K562 (cell line): ENCODE measurements at regions not wholly inside any gene's neighbourhood (a gene's known extent, or its start where the extent isn't known, plus 50 kb on each side); places are given as distances from the start of the nearest gene placed in this dataset.

Source experiments
- ATAC-seq: fragments of 200-7000 bp; cut with Tn5 transposase; 3 replicates; pipeline ENCODE4 v1.9.1; 2020; ENCODE audit warnings: moderate library complexity
- BruUV-seq: library from RNA; stranded (reverse); fragments of 400-500 nt; replicated peaks from 2 replicates; lab custom pipeline; 2021; lab: Mats Ljungman, UMichigan
- CTCF ChIA-PET: fragments of 300-600 bp; formaldehyde crosslinking; extraction: SDS; loops from one replicate; lab custom pipeline; 2021; ENCODE audit warnings: low intra/inter-chr PET ratio; lab: Yijun Ruan, JAX
- POLR2A ChIA-PET: fragments of 300-600, 350-650 bp; sonication (Branson Sonifier 250); formaldehyde crosslinking; extraction: SDS; loops from one replicate; lab custom pipeline; 2021; ENCODE audit warnings: antibody characterized with exemption, inconsistent platforms; lab: Yijun Ruan, JAX
- DNase-seq, 4 experiments: peaks; one replicate each; pipeline versions ENCODE4 v3.0.0 to v3.0.0-alpha.2; 2011 to 2018; ENCODE audit warnings: low spot score in 3 of 4, mixed read lengths in 3 of 4; ENCODE audit errors: extremely low read depth in 1 of 4
- FAIRE-seq: peaks from 2 replicates; lab custom pipeline; 2011; peaks lifted over from hg19 to GRCh38; lab: Jason Lieb, UNC
- H2AFZ ChIP-seq: 2 replicates; pipeline ENCODE4 v1.6.0; 2011; ENCODE audit warnings: low read depth, low read length, control low read depth, inconsistent platforms
- H3K27ac ChIP-seq: fragments of 200-600 bp; 3 replicates; pipeline ENCODE4 v1.8.0; 2011; ENCODE audit warnings: low read depth, mild to moderate bottlenecking, control low read depth, inconsistent platforms, low read length, moderate library complexity, mixed read lengths; ENCODE audit errors: extremely low read depth
- H3K27me3 ChIP-seq, 2 experiments: fragments of 300-600 bp in 1 of 2; 2 replicates in 1 of 2; 3 replicates in 1 of 2; pipeline versions ENCODE4 v1.6.0 to v1.8.0; 2011; ENCODE audit warnings: inconsistent platforms in 2 of 2, low read length in 2 of 2, mild to moderate bottlenecking in 1 of 2, mixed read lengths in 1 of 2, moderate library complexity in 1 of 2; ENCODE audit not compliant: control insufficient read depth in 2 of 2, insufficient read depth in 2 of 2
- H3K36me3 ChIP-seq: fragments of 300-600 bp; 3 replicates; pipeline ENCODE4 v1.8.0; 2011; ENCODE audit warnings: mild to moderate bottlenecking, low read length, inconsistent platforms; ENCODE audit not compliant: control insufficient read depth, insufficient read depth
- H3K4me1 ChIP-seq, 2 experiments: fragments of 200-600 bp in 1 of 2; replicated peaks in 1 of 2; 2 replicates in 1 of 2; 3 replicates in 1 of 2; pipeline versions ENCODE4 v1.5.1 to v1.8.0; 2011; ENCODE audit warnings: inconsistent platforms in 2 of 2, low read length in 2 of 2, mild to moderate bottlenecking in 1 of 2, mixed read lengths in 1 of 2, moderate library complexity in 1 of 2; ENCODE audit not compliant: control insufficient read depth in 2 of 2, insufficient read depth in 2 of 2
- H3K4me2 ChIP-seq: 2 replicates; pipeline ENCODE4 v1.6.1; 2011; ENCODE audit warnings: low read length, control low read depth, inconsistent platforms, mixed read lengths; ENCODE audit not compliant: insufficient read depth
- H3K4me3 ChIP-seq: fragments of 200-600 bp; sonication (generic), shearing (Covaris generic); 2 replicates; pipeline ENCODE4 v1.5.1; 2016; ENCODE audit warnings: control low read depth, inconsistent platforms
- H3K79me2 ChIP-seq: fragments of 200-600 bp; 3 replicates; pipeline ENCODE4 v1.8.0; 2011; ENCODE audit warnings: low read length, inconsistent platforms; ENCODE audit not compliant: control insufficient read depth, insufficient read depth
- H3K9ac ChIP-seq, 2 experiments: 2 replicates each; pipeline versions ENCODE4 v1.6.0 to v1.6.1; 2011; ENCODE audit warnings: low read depth in 2 of 2, low read length in 2 of 2, control low read depth in 1 of 2, inconsistent platforms in 1 of 2, mild to moderate bottlenecking in 1 of 2, mixed read lengths in 1 of 2; ENCODE audit not compliant: insufficient read depth in 1 of 2
- H3K9me1 ChIP-seq: one replicate; pipeline ENCODE4 v1.6.0; 2011; ENCODE audit warnings: inconsistent platforms, mild to moderate bottlenecking, low read length, moderate library complexity; ENCODE audit not compliant: control insufficient read depth, insufficient read depth
- H3K9me3 ChIP-seq: replicated peaks from 2 replicates; pipeline ENCODE4 v1.5.1; 2011; ENCODE audit warnings: low read depth, low read length, inconsistent platforms; ENCODE audit not compliant: control insufficient read depth, insufficient read depth
- H4K20me1 ChIP-seq: replicated peaks from 2 replicates; pipeline ENCODE4 v1.6.1; 2011; ENCODE audit warnings: low read length, inconsistent platforms, mixed read lengths; ENCODE audit not compliant: control insufficient read depth, insufficient read depth
- KAT8 ChIP-seq: fragments of 450-650 bp; IDR thresholded peaks from 2 replicates; pipeline ENCODE4 v1.6.1; 2016; ENCODE audit warnings: low read depth, mild to moderate bottlenecking
- THRAP3 ChIP-seq: fragments of 450-650 bp; IDR thresholded peaks from 2 replicates; pipeline ENCODE4 v1.6.1; 2016; ENCODE audit warnings: mild to moderate bottlenecking, inconsistent platforms, borderline replicate concordance
- ZNF445 ChIP-seq: fragments of 250-450 bp; sonication (Bioruptor Pico); IDR thresholded peaks from 2 replicates; pipeline ENCODE4 v1.4.0; 2020; ENCODE audit warnings: low read depth, mild to moderate bottlenecking, moderate library complexity
- WGBS: fragments of 100-300 bp; shearing (Covaris generic); methylation state at CpG from one replicate; pipeline ENCODE4 v1.1.6; 2016; ENCODE audit warnings: low coverage, mixed read lengths; ENCODE audit not compliant: insufficient coverage; ENCODE audit errors: missing lambda C conversion rate; 5-methylcytosine and 5-hydroxymethylcytosine counted together
- in situ Hi-C: fragments of 300-500 bp; cut with MboI; formaldehyde crosslinking; loops from 4 replicates; pipeline ENCODE4 v1.15.0; 2018; ENCODE audit warnings: inconsistent platforms, mixed read lengths
- intact Hi-C: fragments of 100-400 bp; cut with micrococcal nuclease; formaldehyde crosslinking; loops from 2 replicates; pipeline ENCODE4 v1.14.2; 2022
- TF ChIP-seq, protein P1 (sequence below): fragments of 250-450 bp; sonication (Bioruptor Pico); IDR thresholded peaks from 2 replicates; pipeline ENCODE4 v1.4.0; 2020

DNA sequence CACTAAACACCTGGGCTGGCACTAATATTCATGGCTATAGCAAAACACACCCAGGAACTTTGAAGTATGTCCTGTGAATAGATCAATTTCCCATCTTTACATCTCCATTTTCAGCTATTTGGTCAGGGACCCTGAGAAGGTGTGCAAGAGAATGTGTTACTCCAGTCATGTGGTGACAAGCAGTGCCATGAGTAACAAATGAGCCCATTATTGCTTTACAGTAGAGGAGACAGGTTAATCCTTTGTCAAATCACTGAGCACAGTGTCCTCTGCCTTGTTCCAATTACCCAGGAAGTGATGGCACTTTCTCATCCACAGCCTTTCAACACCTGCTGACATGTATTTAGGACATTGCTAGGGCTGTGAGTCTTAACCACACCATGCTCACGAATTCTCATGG, 664.8 kb upstream of the API5 start:
- TF ChIP-seq KAT8 (no peak), THRAP3 (no peak), ZNF445 (CRISPR knock-in tag) (no peak)
- TF ChIP-seq, protein P1, sequence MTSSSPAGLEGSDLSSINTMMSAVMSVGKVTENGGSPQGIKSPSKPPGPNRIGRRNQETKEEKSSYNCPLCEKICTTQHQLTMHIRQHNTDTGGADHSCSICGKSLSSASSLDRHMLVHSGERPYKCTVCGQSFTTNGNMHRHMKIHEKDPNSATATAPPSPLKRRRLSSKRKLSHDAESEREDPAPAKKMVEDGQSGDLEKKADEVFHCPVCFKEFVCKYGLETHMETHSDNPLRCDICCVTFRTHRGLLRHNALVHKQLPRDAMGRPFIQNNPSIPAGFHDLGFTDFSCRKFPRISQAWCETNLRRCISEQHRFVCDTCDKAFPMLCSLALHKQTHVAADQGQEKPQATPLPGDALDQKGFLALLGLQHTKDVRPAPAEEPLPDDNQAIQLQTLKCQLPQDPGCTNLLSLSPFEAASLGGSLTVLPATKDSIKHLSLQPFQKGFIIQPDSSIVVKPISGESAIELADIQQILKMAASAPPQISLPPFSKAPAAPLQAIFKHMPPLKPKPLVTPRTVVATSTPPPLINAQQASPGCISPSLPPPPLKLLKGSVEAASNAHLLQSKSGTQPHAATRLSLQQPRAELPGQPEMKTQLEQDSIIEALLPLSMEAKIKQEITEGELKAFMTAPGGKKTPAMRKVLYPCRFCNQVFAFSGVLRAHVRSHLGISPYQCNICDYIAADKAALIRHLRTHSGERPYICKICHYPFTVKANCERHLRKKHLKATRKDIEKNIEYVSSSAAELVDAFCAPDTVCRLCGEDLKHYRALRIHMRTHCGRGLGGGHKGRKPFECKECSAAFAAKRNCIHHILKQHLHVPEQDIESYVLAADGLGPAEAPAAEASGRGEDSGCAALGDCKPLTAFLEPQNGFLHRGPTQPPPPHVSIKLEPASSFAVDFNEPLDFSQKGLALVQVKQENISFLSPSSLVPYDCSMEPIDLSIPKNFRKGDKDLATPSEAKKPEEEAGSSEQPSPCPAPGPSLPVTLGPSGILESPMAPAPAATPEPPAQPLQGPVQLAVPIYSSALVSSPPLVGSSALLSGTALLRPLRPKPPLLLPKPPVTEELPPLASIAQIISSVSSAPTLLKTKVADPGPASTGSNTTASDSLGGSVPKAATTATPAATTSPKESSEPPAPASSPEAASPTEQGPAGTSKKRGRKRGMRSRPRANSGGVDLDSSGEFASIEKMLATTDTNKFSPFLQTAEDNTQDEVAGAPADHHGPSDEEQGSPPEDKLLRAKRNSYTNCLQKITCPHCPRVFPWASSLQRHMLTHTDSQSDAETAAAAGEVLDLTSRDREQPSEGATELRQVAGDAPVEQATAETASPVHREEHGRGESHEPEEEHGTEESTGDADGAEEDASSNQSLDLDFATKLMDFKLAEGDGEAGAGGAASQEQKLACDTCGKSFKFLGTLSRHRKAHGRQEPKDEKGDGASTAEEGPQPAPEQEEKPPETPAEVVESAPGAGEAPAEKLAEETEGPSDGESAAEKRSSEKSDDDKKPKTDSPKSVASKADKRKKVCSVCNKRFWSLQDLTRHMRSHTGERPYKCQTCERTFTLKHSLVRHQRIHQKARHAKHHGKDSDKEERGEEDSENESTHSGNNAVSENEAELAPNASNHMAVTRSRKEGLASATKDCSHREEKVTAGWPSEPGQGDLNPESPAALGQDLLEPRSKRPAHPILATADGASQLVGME: no peak
- in situ Hi-C loops: no loop called here
- 0% methylated on average over 1 of the region's 1 CpG for WGBS
- Histone ChIP-seq H3K79me2 (no peaks in the 10 kb centered on the region), H3K27ac (no peak overlapping the region), H3K27me3 (no peaks in the 10 kb centered on the region), H3K9ac (no peak overlapping the region), H3K9me3 (no peaks in the 10 kb centered on the region), H2AFZ (no peak overlapping the region), H3K4me1 (no peaks in the 10 kb centered on the region), H3K9me1 (no peaks in the 10 kb centered on the region), H3K36me3 (no peaks in the 10 kb centered on the region), H4K20me1 (no peaks in the 10 kb centered on the region), H3K4me3 (no peak overlapping the region), H3K4me2 (no peak overlapping the region)
- POLR2A ChIA-PET: interaction anchor here (0.7 kb wide), 1 partner anchor 40 kb away, joined by 3 read pairs; no protein-coding TSS in a partner anchor
- no peak for ATAC-seq
- CTCF ChIA-PET: no interaction called here
- BruUV-seq: no TSS peak
- no peak for DNase-seq
- intact Hi-C loops: no loop called here
- FAIRE-seq: no peak
